ENCODE measurements at regions not wholly inside any gene's neighbourhood (a gene's known extent, or its start where the extent isn't known, plus 50 kb on each side); places are given as distances from the start of the nearest gene placed in this dataset.

DNA sequence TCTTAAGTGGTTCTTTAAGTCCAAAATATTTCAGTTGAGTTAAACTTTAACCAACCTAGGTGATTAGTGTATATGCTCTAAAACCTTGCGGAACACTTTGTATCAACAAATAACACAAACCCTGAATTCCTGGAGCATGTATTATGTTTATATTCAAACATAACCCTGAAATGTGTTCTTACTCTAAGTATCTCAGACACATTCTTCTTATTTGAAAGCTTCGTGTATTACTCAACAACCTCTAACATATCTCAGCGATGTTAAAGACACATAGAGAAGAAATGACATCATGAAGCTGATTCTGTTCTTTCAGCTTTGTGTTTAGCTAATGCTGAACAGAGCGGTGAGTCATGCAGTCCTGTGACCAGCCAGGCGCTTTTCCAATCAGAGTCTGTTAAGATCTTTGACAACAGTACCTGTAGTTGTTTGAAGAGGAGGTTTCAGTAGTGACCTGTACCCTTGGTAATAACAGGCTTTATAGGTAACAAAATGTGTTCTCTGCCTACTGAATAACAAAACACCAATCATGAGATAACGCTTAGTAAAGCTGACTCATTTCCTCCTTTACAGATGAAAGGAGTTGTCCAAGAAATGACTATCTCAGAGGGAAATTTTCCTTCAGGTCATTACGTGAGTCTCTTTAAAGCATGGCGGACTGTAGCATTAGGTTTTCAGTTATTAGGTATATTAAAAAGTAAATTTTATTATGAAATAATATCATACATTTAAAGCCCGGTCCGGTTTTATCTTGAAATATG lies 67.3 kb upstream of the KLF6 start (continued):
- TF ChIP-seq, protein P1, sequence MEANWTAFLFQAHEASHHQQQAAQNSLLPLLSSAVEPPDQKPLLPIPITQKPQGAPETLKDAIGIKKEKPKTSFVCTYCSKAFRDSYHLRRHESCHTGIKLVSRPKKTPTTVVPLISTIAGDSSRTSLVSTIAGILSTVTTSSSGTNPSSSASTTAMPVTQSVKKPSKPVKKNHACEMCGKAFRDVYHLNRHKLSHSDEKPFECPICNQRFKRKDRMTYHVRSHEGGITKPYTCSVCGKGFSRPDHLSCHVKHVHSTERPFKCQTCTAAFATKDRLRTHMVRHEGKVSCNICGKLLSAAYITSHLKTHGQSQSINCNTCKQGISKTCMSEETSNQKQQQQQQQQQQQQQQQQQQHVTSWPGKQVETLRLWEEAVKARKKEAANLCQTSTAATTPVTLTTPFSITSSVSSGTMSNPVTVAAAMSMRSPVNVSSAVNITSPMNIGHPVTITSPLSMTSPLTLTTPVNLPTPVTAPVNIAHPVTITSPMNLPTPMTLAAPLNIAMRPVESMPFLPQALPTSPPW (CRISPR knock-in tag; IDR thresholded peaks at IDR 0.05), result peak; percentile 2; the same call in 1 of the 2 replicates
- TF ChIP-seq NRF1 (conservative IDR thresholded peaks at IDR 0.05 in 1 of 2, IDR thresholded peaks at IDR 0.05 in 1 of 2), result no peak
- TF ChIP-seq, protein P2, sequence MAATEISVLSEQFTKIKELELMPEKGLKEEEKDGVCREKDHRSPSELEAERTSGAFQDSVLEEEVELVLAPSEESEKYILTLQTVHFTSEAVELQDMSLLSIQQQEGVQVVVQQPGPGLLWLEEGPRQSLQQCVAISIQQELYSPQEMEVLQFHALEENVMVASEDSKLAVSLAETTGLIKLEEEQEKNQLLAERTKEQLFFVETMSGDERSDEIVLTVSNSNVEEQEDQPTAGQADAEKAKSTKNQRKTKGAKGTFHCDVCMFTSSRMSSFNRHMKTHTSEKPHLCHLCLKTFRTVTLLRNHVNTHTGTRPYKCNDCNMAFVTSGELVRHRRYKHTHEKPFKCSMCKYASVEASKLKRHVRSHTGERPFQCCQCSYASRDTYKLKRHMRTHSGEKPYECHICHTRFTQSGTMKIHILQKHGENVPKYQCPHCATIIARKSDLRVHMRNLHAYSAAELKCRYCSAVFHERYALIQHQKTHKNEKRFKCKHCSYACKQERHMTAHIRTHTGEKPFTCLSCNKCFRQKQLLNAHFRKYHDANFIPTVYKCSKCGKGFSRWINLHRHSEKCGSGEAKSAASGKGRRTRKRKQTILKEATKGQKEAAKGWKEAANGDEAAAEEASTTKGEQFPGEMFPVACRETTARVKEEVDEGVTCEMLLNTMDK (IDR thresholded peaks at IDR 0.05; ENCODE audit: borderline replicate concordance, insufficient read depth, low read depth, low read length, poor library complexity, severe bottlenecking), result no peak
- no peak for TF ChIP-seq CSDE1 (IDR thresholded peaks at IDR 0.05)
- no peak for TF ChIP-seq DIDO1 (tag; IDR thresholded peaks at IDR 0.05; ENCODE audit: low read depth)
- no peak for TF ChIP-seq MEIS2 (IDR thresholded peaks at IDR 0.05; ENCODE audit: partially characterized antibody)
- no peak for TF ChIP-seq WHSC1 (IDR thresholded peaks at IDR 0.05; ENCODE audit: low read length)
- TF ChIP-seq RBM34 (IDR thresholded peaks at IDR 0.05; ENCODE audit: borderline replicate concordance, insufficient read depth, low read length), result no peak
- no peak for TF ChIP-seq MED1 (CRISPR knock-in tag; IDR thresholded peaks at IDR 0.05; ENCODE audit: borderline replicate concordance)
- peak; percentile 83; the same call in 1 of the 2 replicates for TF ChIP-seq MTA1 (IDR thresholded peaks at IDR 0.05; ENCODE audit: borderline replicate concordance)
- 0 out of 2 replicates have a peak, but pooled peaks have one; percentile 54 for TF ChIP-seq DMBX1 (CRISPR knock-in tag; IDR thresholded peaks at IDR 0.05; ENCODE audit: borderline replicate concordance)
- TF ChIP-seq, protein P3, sequence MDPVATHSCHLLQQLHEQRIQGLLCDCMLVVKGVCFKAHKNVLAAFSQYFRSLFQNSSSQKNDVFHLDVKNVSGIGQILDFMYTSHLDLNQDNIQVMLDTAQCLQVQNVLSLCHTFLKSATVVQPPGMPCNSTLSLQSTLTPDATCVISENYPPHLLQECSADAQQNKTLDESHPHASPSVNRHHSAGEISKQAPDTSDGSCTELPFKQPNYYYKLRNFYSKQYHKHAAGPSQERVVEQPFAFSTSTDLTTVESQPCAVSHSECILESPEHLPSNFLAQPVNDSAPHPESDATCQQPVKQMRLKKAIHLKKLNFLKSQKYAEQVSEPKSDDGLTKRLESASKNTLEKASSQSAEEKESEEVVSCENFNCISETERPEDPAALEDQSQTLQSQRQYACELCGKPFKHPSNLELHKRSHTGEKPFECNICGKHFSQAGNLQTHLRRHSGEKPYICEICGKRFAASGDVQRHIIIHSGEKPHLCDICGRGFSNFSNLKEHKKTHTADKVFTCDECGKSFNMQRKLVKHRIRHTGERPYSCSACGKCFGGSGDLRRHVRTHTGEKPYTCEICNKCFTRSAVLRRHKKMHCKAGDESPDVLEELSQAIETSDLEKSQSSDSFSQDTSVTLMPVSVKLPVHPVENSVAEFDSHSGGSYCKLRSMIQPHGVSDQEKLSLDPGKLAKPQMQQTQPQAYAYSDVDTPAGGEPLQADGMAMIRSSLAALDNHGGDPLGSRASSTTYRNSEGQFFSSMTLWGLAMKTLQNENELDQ (CRISPR knock-in tag; IDR thresholded peaks at IDR 0.05; ENCODE audit: borderline replicate concordance), result no peak
- TF ChIP-seq, protein P4, sequence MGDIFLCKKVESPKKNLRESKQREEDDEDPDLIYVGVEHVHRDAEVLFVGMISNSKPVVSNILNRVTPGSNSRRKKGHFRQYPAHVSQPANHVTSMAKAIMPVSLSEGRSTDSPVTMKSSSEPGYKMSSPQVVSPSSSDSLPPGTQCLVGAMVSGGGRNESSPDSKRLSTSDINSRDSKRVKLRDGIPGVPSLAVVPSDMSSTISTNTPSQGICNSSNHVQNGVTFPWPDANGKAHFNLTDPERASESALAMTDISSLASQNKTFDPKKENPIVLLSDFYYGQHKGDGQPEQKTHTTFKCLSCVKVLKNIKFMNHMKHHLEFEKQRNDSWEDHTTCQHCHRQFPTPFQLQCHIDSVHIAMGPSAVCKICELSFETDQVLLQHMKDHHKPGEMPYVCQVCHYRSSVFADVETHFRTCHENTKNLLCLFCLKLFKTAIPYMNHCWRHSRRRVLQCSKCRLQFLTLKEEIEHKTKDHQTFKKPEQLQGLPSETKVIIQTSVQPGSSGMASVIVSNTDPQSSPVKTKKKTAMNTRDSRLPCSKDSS (IDR thresholded peaks at IDR 0.05; ENCODE audit: low read depth, partially characterized antibody), result no peak
- TF ChIP-seq, protein P5, sequence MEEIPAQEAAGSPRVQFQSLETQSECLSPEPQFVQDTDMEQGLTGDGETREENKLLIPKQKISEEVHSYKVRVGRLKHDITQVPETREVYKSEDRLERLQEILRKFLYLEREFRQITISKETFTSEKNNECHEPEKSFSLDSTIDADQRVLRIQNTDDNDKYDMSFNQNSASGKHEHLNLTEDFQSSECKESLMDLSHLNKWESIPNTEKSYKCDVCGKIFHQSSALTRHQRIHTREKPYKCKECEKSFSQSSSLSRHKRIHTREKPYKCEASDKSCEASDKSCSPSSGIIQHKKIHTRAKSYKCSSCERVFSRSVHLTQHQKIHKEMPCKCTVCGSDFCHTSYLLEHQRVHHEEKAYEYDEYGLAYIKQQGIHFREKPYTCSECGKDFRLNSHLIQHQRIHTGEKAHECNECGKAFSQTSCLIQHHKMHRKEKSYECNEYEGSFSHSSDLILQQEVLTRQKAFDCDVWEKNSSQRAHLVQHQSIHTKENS (CRISPR knock-in tag; IDR thresholded peaks at IDR 0.05), result no peak
- TF ChIP-seq FOXM1 (IDR thresholded peaks at IDR 0.05; ENCODE audit: low read depth), result no peak
- no peak for TF ChIP-seq FOXM1 (CRISPR knock-in tag; IDR thresholded peaks at IDR 0.05; ENCODE audit: low read depth)
- no peak for TF ChIP-seq ZNF778 (CRISPR knock-in tag; IDR thresholded peaks at IDR 0.05)

Measured in K562 (cell line).